Epithelial cell of prostate (primary cell): ENCODE measurements at regions not wholly inside any gene's neighbourhood (a gene's known extent, or its start where the extent isn't known, plus 50 kb on each side); places are given as distances from the start of the nearest gene placed in this dataset.
A peak's percentile ranks its signal among the peaks of the same experiment; 100 is the strongest.
"Not testable (repeated sequence)": the region's sequence is repeated elsewhere in the genome, so short reads cannot be mapped to it uniquely, and the experiment has no call there.

Experiments
- DNase-seq: peaks from one replicate; pipeline ENCODE4 v3.0.0-alpha.2; 2011; ENCODE audit warnings: low read depth, low spot score
- H3K27ac ChIP-seq: fragments of 450-650 bp; 2 replicates; pipeline ENCODE4 v1.5.1; 2017; ENCODE audit warnings: mild to moderate bottlenecking

DNA sequence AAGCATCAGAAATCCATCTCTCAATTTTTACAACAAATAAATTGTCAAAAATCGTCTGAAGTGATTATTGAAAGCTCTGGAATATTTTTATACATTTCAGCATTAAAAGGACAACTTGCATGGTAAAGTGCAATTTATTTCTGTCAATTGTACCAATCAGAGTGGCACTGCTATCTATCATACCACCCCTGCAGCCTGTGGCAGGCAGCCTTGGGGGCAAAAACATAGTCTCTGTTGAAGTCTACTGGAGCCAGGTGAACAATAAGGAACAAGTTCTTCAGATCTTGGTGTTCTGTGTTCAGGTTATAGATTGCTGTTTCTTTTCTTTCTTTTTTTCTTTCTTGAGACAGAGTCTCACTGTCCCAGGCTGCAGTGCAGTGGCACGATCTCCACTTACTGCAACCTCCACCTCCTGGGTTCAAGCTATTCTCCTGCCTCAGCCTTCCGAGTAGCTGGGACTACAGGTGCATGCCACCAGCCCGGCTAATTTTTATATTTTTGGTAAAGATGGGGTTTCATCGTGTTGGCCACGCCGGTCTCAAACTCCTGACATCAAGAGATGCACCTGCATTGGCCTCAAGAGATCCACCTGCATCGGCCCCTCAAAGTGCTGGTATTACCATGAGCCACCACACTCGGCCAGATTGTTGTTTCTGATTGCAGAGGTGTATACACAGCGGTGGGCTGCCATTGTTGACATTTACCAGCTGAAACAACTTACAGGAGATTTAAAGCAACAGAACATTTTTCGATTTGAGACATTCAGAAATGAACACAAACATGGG lies 629.6 kb downstream of the SLC16A7 start:
- no peak overlapping the region for H3K27ac ChIP-seq
- no peak for DNase-seq

- no peak overlapping the region for H3K27ac ChIP-seq
- DNase-seq = no peak
Measured at GRCh38 chr12:60227916-60228315, 632.1 kb downstream of the SLC16A7 start.

- no peak overlapping the region for H3K27ac ChIP-seq
- no peak for DNase-seq
Measured at GRCh38 chr12:60230056-60230455, 634.2 kb downstream of the SLC16A7 start.

- no peak for DNase-seq
- H3K27ac ChIP-seq = no peak overlapping the region
Measured at GRCh38 chr12:60231303-60231702, 635.5 kb downstream of the SLC16A7 start.

- DNase-seq = no peak
Measured at GRCh38 chr12:60231976-60232907, 636.4 kb downstream of the SLC16A7 start.

GRCh38 chr12:60234611-60235195 lies 638.9 kb downstream of the SLC16A7 start:
- DNase-seq, H3K27ac ChIP-seq: not testable (repeated sequence)

More at GRCh38 chr12:60231976-60232907, 636.4 kb downstream of the SLC16A7 start:
- no peak overlapping the region for H3K27ac ChIP-seq

DNA sequence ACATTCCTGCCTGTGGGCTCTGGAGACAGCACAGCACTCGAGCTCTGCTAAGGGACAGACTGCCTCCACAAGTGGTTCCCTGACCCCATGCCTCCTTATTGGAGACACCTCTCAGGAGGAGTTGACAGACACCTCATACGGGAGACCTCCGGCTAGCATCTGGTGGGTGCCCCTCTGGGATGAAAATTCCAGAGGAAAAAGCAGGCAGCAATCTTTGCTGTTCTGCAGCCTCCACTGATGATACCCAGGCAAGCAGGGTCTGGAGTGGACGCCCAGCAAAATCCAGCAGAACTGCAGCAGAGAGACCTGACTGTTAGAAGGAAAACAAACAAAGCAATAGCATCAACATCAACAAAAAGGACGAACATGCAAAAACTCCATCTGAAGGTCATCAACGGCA lies 639.4 kb downstream of the SLC16A7 start:
- DNase-seq = no peak
- no peak overlapping the region for H3K27ac ChIP-seq

DNA sequence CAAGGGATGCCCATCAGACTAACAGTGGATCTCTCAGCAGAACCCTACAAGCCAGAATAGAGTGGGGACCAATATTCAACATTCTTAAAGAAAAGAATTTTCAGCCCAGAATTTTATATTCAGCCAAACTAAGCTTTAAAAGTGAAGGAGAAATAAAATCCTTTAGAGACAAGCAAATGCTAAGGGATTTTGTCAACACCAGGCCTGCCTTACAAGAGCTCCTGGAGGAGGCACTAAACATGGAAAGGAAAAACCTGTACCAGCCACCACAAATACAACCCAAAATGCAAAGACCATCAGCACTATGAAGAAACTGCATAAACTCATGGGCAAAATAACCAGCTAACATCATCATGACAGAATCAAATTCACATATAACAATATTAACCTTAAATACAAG lies 640.6 kb downstream of the SLC16A7 start:
- not testable (repeated sequence) for H3K27ac ChIP-seq, DNase-seq

DNA sequence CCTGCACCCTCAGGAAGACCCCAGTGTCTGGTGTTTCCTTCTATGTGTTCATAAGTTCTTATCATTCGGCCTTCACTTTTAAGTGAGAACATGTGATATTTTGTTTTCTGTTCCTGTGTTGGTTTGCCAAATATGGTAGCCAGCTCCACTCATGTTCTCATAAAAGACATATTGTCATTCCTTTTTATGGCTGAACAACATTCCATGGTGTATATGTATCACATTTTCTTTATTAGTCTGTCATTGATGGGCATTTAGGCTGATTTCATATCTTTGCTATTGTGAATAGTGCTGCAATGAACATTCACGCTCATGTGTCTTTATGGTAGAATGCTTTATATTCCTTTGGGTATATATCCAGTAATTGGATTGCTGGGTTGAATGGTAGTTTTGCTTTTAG lies 645.1 kb downstream of the SLC16A7 start:
- DNase-seq = no peak
- H3K27ac ChIP-seq = no peak overlapping the region

GRCh38 chr12:60251091-60251490 lies 655.3 kb downstream of the SLC16A7 start:
- no peak overlapping the region for H3K27ac ChIP-seq
- DNase-seq = no peak

GRCh38 chr12:60252359-60253096 lies 656.7 kb downstream of the SLC16A7 start:
- DNase-seq = no peak
- H3K27ac ChIP-seq = no peak overlapping the region

- H3K27ac ChIP-seq = no peak overlapping the region
- DNase-seq = no peak
Measured at GRCh38 chr12:60255044-60255443, 659.2 kb downstream of the SLC16A7 start.

GRCh38 chr12:60257063-60257462 lies 661.2 kb downstream of the SLC16A7 start:
- no peak overlapping the region for H3K27ac ChIP-seq
- DNase-seq = no peak

- H3K27ac ChIP-seq = no peak overlapping the region
- no peak for DNase-seq
Measured at GRCh38 chr12:60259225-60259624, 663.4 kb downstream of the SLC16A7 start.

DNA sequence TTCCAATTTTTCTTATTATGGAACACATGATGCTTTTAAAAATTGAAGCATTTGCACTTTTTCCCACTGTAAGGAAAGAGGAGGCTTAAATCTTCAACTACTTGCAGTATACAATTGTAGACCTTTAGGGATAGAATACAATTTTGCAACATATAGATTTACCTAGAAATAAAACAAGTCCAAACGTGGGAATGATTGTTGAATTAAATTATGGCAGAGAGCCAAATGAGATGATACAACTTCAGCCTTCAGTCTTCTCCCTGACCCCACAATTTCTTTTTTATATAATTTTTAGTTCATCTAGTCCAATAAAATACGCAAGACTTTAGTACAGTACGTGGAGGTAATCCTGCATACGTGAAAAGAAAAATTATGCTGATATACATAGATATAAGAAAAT lies 666.5 kb downstream of the SLC16A7 start:
- H3K27ac ChIP-seq = no peak overlapping the region
- no peak for DNase-seq

- H3K27ac ChIP-seq = no peak overlapping the region
- DNase-seq = no peak
Measured at GRCh38 chr12:60263161-60263560, 667.3 kb downstream of the SLC16A7 start.

DNA sequence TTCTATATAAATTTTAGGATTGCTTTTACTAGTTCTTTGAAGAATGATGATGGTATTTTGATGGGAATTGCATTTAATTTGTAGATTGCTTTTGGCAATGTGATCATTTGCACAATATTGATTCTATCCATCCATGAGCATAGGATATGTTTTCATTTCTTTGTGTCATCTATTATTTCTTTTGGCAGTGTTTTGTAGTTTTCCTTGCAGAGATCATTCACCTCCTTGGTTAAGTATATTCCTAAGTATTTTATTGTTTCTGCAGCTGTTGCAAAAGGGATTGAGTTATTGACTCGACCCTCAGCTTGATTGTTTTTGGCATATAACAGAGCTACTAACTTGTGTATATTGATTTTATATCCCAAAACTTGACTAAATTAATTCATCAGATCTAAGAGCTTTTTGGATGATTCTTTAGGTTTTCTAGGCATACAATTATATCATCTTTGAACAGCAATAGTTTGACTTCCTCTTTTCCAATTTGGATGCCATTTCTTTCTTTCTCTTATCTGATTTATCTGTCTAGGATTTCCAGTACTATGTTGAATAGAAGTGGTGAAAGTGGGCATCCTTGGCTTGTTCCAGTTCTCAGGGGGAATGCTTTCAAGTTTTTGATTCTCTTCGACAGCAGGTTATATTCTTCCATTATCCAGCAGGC lies 668.1 kb downstream of the SLC16A7 start:
- no peak for DNase-seq

GRCh38 chr12:60265741-60266140 lies 669.9 kb downstream of the SLC16A7 start:
- DNase-seq = no peak
- peak overlapping the region; percentile 54 for H3K27ac ChIP-seq

More for the DNA sequence above, 668.1 kb downstream of the SLC16A7 start:
- no peak overlapping the region for H3K27ac ChIP-seq

DNA sequence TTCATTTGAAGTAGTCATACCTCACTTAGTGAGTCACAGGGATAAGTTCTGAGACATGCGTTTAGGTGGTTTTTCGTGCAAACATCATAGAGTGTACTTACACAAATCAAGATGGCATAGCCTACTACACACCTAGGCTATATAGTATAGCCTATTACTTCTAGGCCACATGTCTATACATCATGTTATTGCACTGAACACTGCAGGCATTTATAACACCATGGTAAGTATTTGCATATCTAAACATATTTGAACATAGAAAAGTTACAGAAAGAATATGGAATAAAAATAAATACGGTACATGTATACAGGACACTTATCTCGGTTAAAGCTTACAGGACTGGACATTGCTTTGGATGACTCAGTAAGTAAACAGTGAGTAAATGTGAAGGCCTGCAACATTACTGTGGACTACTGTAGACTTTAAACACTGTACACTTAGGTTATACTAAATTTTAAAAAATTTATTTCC lies 670.6 kb downstream of the SLC16A7 start:
- DNase-seq = peak; percentile 36
- peak overlapping the region; percentile 54 for H3K27ac ChIP-seq
